ENCODE measurements at regions not wholly inside any gene's neighbourhood (a gene's known extent, or its start where the extent isn't known, plus 50 kb on each side); places are given as distances from the start of the nearest gene placed in this dataset.

GRCh38 chr18:75797046-75797445, 369.5 kb upstream of the SMIM21 start:
- no peak for DNase-seq
- Histone ChIP-seq H3K4me1 (ENCODE audit: insufficient read depth, low read length) (no peaks in the 10 kb centered on the region), H3K9me3 (ENCODE audit: control insufficient read depth in 1 of 2, low read length in 2 of 2) (no peaks in the 10 kb centered on the region), H3K4me3 (ENCODE audit: low read length in 2 of 2) (no peak overlapping the region), H3K27ac (ENCODE audit: low read depth, low read length) (no peak overlapping the region), H3K36me3 (ENCODE audit: insufficient read depth, low read length) (no peaks in the 10 kb centered on the region), H3K27me3 (ENCODE audit: insufficient read depth, low read length) (no peaks in the 10 kb centered on the region)
- H3K4me3 Mint-ChIP-seq = no peak overlapping the region
- H3K36me3 Mint-ChIP-seq = no peaks in the 10 kb centered on the region
- ChIA-PET POLR2A (ENCODE audit: partially characterized antibody) (no interaction called here), CTCF (ENCODE audit: partially characterized antibody) (no interaction called here)
- no peak overlapping the region for H3K27ac Mint-ChIP-seq
- intact Hi-C loops (cut with micrococcal nuclease) = no loop called here
- no peaks in the 10 kb centered on the region for H3K4me1 Mint-ChIP-seq
- H3K9me3 Mint-ChIP-seq = peaks cover 0 to 6% (median 1%) of the 10 kb centered on the region in 8 donors
- H3K27me3 Mint-ChIP-seq = peaks cover 2 to 3% of the 10 kb centered on the region in 2 donors

- CTCF ChIA-PET (ENCODE audit: partially characterized antibody) = no interaction called here
- peaks cover 0 to 4% of the 10 kb centered on the region in 2 donors for H3K36me3 Mint-ChIP-seq
- H3K4me3 Mint-ChIP-seq = no peak overlapping the region
- intact Hi-C loops (cut with micrococcal nuclease) = no loop called here
- H3K4me3 ChIP-seq (ENCODE audit: low read length in 2 of 2) = no peak overlapping the region
- POLR2A ChIA-PET (ENCODE audit: partially characterized antibody) = no interaction called here
- no peak overlapping the region for H3K27ac ChIP-seq (ENCODE audit: low read depth, low read length)
- H3K27ac Mint-ChIP-seq = no peak overlapping the region
- H3K27me3 ChIP-seq (ENCODE audit: insufficient read depth, low read length) = no peaks in the 10 kb centered on the region
- H3K27me3 Mint-ChIP-seq = peaks cover 2 to 6% of the 10 kb centered on the region in 2 donors
- no peaks in the 10 kb centered on the region for H3K36me3 ChIP-seq (ENCODE audit: insufficient read depth, low read length)
- no peaks in the 10 kb centered on the region for H3K4me1 ChIP-seq (ENCODE audit: insufficient read depth, low read length)
- no peaks in the 10 kb centered on the region for H3K4me1 Mint-ChIP-seq
- peaks cover 0 to 8% (median 1%) of the 10 kb centered on the region in 8 donors for H3K9me3 Mint-ChIP-seq
- DNase-seq = no peak
- no peaks in the 10 kb centered on the region for H3K9me3 ChIP-seq (ENCODE audit: control insufficient read depth in 1 of 2, low read length in 2 of 2)
Measured at GRCh38 chr18:75790796-75791195, 363.3 kb upstream of the SMIM21 start.

GRCh38 chr18:75790111-75790510, 362.6 kb upstream of the SMIM21 start:
- ChIA-PET CTCF (ENCODE audit: partially characterized antibody) (no interaction called here), POLR2A (ENCODE audit: partially characterized antibody) (no interaction called here)
- H3K4me1 Mint-ChIP-seq = no peaks in the 10 kb centered on the region
- H3K4me3 ChIP-seq (ENCODE audit: low read length in 2 of 2) = no peak overlapping the region
- no peak overlapping the region for H3K4me3 Mint-ChIP-seq
- DNase-seq = no peak
- H3K36me3 ChIP-seq (ENCODE audit: insufficient read depth, low read length) = no peaks in the 10 kb centered on the region
- no peak overlapping the region for H3K27ac ChIP-seq (ENCODE audit: low read depth, low read length)
- H3K9me3 ChIP-seq (ENCODE audit: control insufficient read depth in 1 of 2, low read length in 2 of 2) = no peaks in the 10 kb centered on the region
- peaks cover 0 to 6% (median 1%) of the 10 kb centered on the region in 8 donors for H3K9me3 Mint-ChIP-seq
- H3K36me3 Mint-ChIP-seq = peaks cover 0 to 4% of the 10 kb centered on the region in 2 donors
- no peaks in the 10 kb centered on the region for H3K4me1 ChIP-seq (ENCODE audit: insufficient read depth, low read length)
- intact Hi-C loops (cut with micrococcal nuclease) = no loop called here
- no peak overlapping the region for H3K27ac Mint-ChIP-seq
- no peaks in the 10 kb centered on the region for H3K27me3 ChIP-seq (ENCODE audit: insufficient read depth, low read length)
- H3K27me3 Mint-ChIP-seq = peaks cover 4 to 6% of the 10 kb centered on the region in 2 donors

- H3K4me3 ChIP-seq (ENCODE audit: low read length in 2 of 2) = no peak overlapping the region
- peaks cover 0 to 4% (median 0%) of the 10 kb centered on the region in 8 donors for H3K9me3 Mint-ChIP-seq
- H3K4me1 Mint-ChIP-seq = no peaks in the 10 kb centered on the region
- H3K27me3 ChIP-seq (ENCODE audit: insufficient read depth, low read length) = no peaks in the 10 kb centered on the region
- no peak for DNase-seq
- no peak overlapping the region for H3K27ac Mint-ChIP-seq
- H3K4me1 ChIP-seq (ENCODE audit: insufficient read depth, low read length) = no peaks in the 10 kb centered on the region
- intact Hi-C loops (cut with micrococcal nuclease) = no loop called here
- CTCF ChIA-PET (ENCODE audit: partially characterized antibody) = no interaction called here
- H3K27me3 Mint-ChIP-seq = peaks cover 8 to 12% of the 10 kb centered on the region in 2 donors
- POLR2A ChIA-PET (ENCODE audit: partially characterized antibody) = no interaction called here
- no peaks in the 10 kb centered on the region for H3K9me3 ChIP-seq (ENCODE audit: control insufficient read depth in 1 of 2, low read length in 2 of 2)
- no peak overlapping the region for H3K27ac ChIP-seq (ENCODE audit: low read depth, low read length)
- H3K4me3 Mint-ChIP-seq = no peak overlapping the region
- peaks cover 0 to 4% of the 10 kb centered on the region in 2 donors for H3K36me3 Mint-ChIP-seq
- H3K36me3 ChIP-seq (ENCODE audit: insufficient read depth, low read length) = no peaks in the 10 kb centered on the region
Measured at GRCh38 chr18:75785834-75786233, 358.3 kb upstream of the SMIM21 start.

- POLR2A ChIA-PET (ENCODE audit: partially characterized antibody) = no interaction called here
- intact Hi-C loops (cut with micrococcal nuclease) = no loop called here
- no peaks in the 10 kb centered on the region for H3K4me1 Mint-ChIP-seq
- CTCF ChIA-PET (ENCODE audit: partially characterized antibody) = no interaction called here
- no peak for DNase-seq
- H3K27ac ChIP-seq (ENCODE audit: low read depth, low read length) = no peak overlapping the region
- peaks cover 0 to 4% (median 0%) of the 10 kb centered on the region in 8 donors for H3K9me3 Mint-ChIP-seq
- H3K9me3 ChIP-seq (ENCODE audit: control insufficient read depth in 1 of 2, low read length in 2 of 2) = no peaks in the 10 kb centered on the region
- H3K4me3 ChIP-seq (ENCODE audit: low read length in 2 of 2) = no peak overlapping the region
- no peaks in the 10 kb centered on the region for H3K4me1 ChIP-seq (ENCODE audit: insufficient read depth, low read length)
- H3K27me3 Mint-ChIP-seq = peaks cover 8 to 12% of the 10 kb centered on the region in 2 donors
- H3K4me3 Mint-ChIP-seq = no peak overlapping the region
- no peak overlapping the region for H3K27ac Mint-ChIP-seq
- H3K36me3 Mint-ChIP-seq = peaks cover 0 to 4% of the 10 kb centered on the region in 2 donors
- H3K36me3 ChIP-seq (ENCODE audit: insufficient read depth, low read length) = no peaks in the 10 kb centered on the region
- H3K27me3 ChIP-seq (ENCODE audit: insufficient read depth, low read length) = no peaks in the 10 kb centered on the region
Measured at GRCh38 chr18:75785206-75785605, 357.7 kb upstream of the SMIM21 start.

GRCh38 chr18:75784390-75784789, 356.9 kb upstream of the SMIM21 start:
- Histone ChIP-seq H3K9me3 (ENCODE audit: control insufficient read depth in 1 of 2, low read length in 2 of 2) (no peaks in the 10 kb centered on the region), H3K4me1 (ENCODE audit: insufficient read depth, low read length) (no peaks in the 10 kb centered on the region), H3K4me3 (ENCODE audit: low read length in 2 of 2) (no peak overlapping the region), H3K27ac (ENCODE audit: low read depth, low read length) (no peak overlapping the region), H3K36me3 (ENCODE audit: insufficient read depth, low read length) (no peaks in the 10 kb centered on the region), H3K27me3 (ENCODE audit: insufficient read depth, low read length) (no peaks in the 10 kb centered on the region)
- intact Hi-C loops (cut with micrococcal nuclease) = no loop called here
- H3K4me3 Mint-ChIP-seq = no peak overlapping the region
- no peak for DNase-seq
- ChIA-PET POLR2A (ENCODE audit: partially characterized antibody) (no interaction called here), CTCF (ENCODE audit: partially characterized antibody) (no interaction called here)
- H3K27ac Mint-ChIP-seq = no peak overlapping the region
- H3K4me1 Mint-ChIP-seq = no peaks in the 10 kb centered on the region
- peaks cover 0 to 4% of the 10 kb centered on the region in 2 donors for H3K36me3 Mint-ChIP-seq
- peaks cover 0 to 4% (median 0%) of the 10 kb centered on the region in 8 donors for H3K9me3 Mint-ChIP-seq
- H3K27me3 Mint-ChIP-seq = peaks cover 8 to 12% of the 10 kb centered on the region in 2 donors

GRCh38 chr18:75783566-75784281, 356.2 kb upstream of the SMIM21 start:
- no peaks in the 10 kb centered on the region for H3K4me1 ChIP-seq (ENCODE audit: insufficient read depth, low read length)
- no peaks in the 10 kb centered on the region for H3K27me3 ChIP-seq (ENCODE audit: insufficient read depth, low read length)
- ChIA-PET POLR2A (ENCODE audit: partially characterized antibody) (no interaction called here), CTCF (ENCODE audit: partially characterized antibody) (no interaction called here)
- H3K36me3 ChIP-seq (ENCODE audit: insufficient read depth, low read length) = no peaks in the 10 kb centered on the region
- no peak overlapping the region for H3K27ac Mint-ChIP-seq
- intact Hi-C loops (cut with micrococcal nuclease) = no loop called here
- no peak for DNase-seq
- peaks cover 8 to 12% of the 10 kb centered on the region in 2 donors for H3K27me3 Mint-ChIP-seq
- peaks cover 0 to 4% (median 0%) of the 10 kb centered on the region in 8 donors for H3K9me3 Mint-ChIP-seq
- no peak overlapping the region for H3K4me3 Mint-ChIP-seq
- H3K4me1 Mint-ChIP-seq = no peaks in the 10 kb centered on the region
- H3K27ac ChIP-seq (ENCODE audit: low read depth, low read length) = no peak overlapping the region
- peaks cover 0 to 4% of the 10 kb centered on the region in 2 donors for H3K36me3 Mint-ChIP-seq
- H3K4me3 ChIP-seq (ENCODE audit: low read length in 2 of 2) = no peak overlapping the region
- no peaks in the 10 kb centered on the region for H3K9me3 ChIP-seq (ENCODE audit: control insufficient read depth in 1 of 2, low read length in 2 of 2)
